Activated naive CD8-positive, alpha-beta T cell (primary cell): ENCODE measurements at regions not wholly inside any gene's neighbourhood (a gene's known extent, or its start where the extent isn't known, plus 50 kb on each side); places are given as distances from the start of the nearest gene placed in this dataset.

ENCODE experiments used
- H3K27ac Mint-ChIP-seq: one replicate; pipeline ENCODE4 v1.8.0; 2021; ENCODE audit warnings: mixed read lengths
- H3K27me3 Mint-ChIP-seq: one replicate; pipeline ENCODE4 v1.8.0; 2021; ENCODE audit warnings: mixed read lengths
- H3K36me3 Mint-ChIP-seq: one replicate; pipeline ENCODE4 v1.8.0; 2021; ENCODE audit warnings: mixed read lengths
- H3K4me1 Mint-ChIP-seq: one replicate; pipeline ENCODE4 v1.8.0; 2021; ENCODE audit warnings: low read depth, mixed read lengths
- H3K4me3 Mint-ChIP-seq: one replicate; pipeline ENCODE4 v1.8.0; 2021; ENCODE audit warnings: mild to moderate bottlenecking, mixed read lengths
- H3K9me3 Mint-ChIP-seq: one replicate; pipeline ENCODE4 v1.8.0; 2021; ENCODE audit warnings: low read depth, mixed read lengths

DNA sequence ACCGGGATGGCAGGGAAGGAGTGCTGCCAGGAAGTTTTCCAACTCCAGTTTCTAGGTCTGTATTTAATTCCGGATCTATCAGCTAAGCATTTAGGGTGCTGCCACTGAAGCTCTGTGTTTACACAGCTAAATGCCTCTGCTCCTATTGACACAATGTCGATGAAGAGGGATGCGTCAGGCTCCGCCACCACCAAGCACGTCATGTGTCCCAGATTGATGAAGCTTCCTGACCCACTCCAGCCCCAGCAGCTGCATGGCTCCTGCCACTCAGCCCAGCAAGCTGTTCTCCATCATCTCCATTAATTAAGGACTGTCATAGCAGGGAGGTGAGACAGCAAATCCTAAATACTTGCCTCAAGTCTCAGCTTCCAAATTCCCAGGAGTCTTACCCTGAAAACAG lies 435.2 kb upstream of the ZNF507 start:
- no peak overlapping the region for H3K27ac Mint-ChIP-seq
- no peak overlapping the region for H3K4me3 Mint-ChIP-seq
- H3K9me3 Mint-ChIP-seq, result no peaks in the 10 kb centered on the region
- no peaks in the 10 kb centered on the region for H3K36me3 Mint-ChIP-seq
- no peaks in the 10 kb centered on the region for H3K4me1 Mint-ChIP-seq
- no peaks in the 10 kb centered on the region for H3K27me3 Mint-ChIP-seq

DNA sequence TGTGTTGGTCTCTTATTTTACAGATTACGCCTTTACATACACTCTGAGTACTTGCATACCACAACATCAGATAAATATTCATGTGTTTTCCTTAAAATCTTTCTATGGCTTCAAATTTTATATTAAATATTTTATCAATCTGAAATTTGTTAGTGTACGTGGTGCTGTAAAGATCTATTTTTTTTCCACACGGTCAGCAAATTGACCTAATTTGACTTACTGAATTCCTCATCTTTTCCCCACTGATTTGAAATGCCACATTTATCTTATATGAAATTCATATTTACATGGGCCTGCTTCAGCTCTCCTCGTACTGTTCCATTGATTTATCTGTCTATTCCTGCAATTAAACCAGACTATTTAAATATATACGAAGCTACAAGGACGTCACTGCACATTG lies 433.8 kb upstream of the ZNF507 start:
- H3K9me3 Mint-ChIP-seq, result no peaks in the 10 kb centered on the region
- no peaks in the 10 kb centered on the region for H3K4me1 Mint-ChIP-seq
- H3K4me3 Mint-ChIP-seq, result no peak overlapping the region
- no peaks in the 10 kb centered on the region for H3K36me3 Mint-ChIP-seq
- no peak overlapping the region for H3K27ac Mint-ChIP-seq
- H3K27me3 Mint-ChIP-seq, result no peaks in the 10 kb centered on the region

GRCh38 chr19:31913103-31913661 lies 432.2 kb upstream of the ZNF507 start:
- no peak overlapping the region for H3K27ac Mint-ChIP-seq
- H3K4me3 Mint-ChIP-seq, result no peak overlapping the region
- no peaks in the 10 kb centered on the region for H3K4me1 Mint-ChIP-seq
- no peaks in the 10 kb centered on the region for H3K9me3 Mint-ChIP-seq
- H3K36me3 Mint-ChIP-seq, result no peaks in the 10 kb centered on the region
- no peaks in the 10 kb centered on the region for H3K27me3 Mint-ChIP-seq

GRCh38 chr19:31930401-31930800 lies 415.0 kb upstream of the ZNF507 start:
- peaks cover 18% of the 10 kb centered on the region for H3K9me3 Mint-ChIP-seq
- no peaks in the 10 kb centered on the region for H3K36me3 Mint-ChIP-seq
- H3K4me3 Mint-ChIP-seq, result no peak overlapping the region
- no peaks in the 10 kb centered on the region for H3K27me3 Mint-ChIP-seq
- no peak overlapping the region for H3K27ac Mint-ChIP-seq
- no peaks in the 10 kb centered on the region for H3K4me1 Mint-ChIP-seq

GRCh38 chr19:31937983-31938382 lies 407.4 kb upstream of the ZNF507 start:
- no peaks in the 10 kb centered on the region for H3K36me3 Mint-ChIP-seq
- H3K27me3 Mint-ChIP-seq, result peaks cover 6% of the 10 kb centered on the region
- no peak overlapping the region for H3K4me3 Mint-ChIP-seq
- H3K27ac Mint-ChIP-seq, result no peak overlapping the region
- H3K9me3 Mint-ChIP-seq, result no peaks in the 10 kb centered on the region
- H3K4me1 Mint-ChIP-seq, result no peaks in the 10 kb centered on the region

DNA sequence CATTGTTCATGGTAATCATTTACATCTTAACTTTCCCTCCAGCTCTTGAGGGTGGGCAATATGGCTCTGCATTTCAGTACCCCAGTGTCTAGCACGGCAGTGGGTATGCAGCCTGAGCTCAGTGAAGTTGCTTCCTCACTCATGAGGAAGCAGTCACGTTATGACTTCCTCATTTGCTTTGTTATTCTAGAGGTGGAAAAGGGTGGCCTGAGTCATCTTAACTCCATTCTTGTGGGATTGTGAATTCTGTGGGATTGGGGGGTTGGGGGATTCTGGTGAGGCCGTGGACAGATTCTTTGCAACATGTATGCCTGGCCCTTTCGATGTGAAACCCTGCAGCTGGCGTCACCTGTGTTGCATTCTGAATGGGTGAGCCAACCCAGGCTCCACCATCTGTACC lies 406.7 kb upstream of the ZNF507 start:
- Mint-ChIP-seq H3K36me3 (no peaks in the 10 kb centered on the region), H3K27ac (no peak overlapping the region), H3K4me3 (no peak overlapping the region), H3K4me1 (no peaks in the 10 kb centered on the region), H3K27me3 (peaks cover 6% of the 10 kb centered on the region), H3K9me3 (no peaks in the 10 kb centered on the region)

- no peak overlapping the region for H3K27ac Mint-ChIP-seq
Measured at GRCh38 chr19:31940396-31940795, 405.0 kb upstream of the ZNF507 start.

DNA sequence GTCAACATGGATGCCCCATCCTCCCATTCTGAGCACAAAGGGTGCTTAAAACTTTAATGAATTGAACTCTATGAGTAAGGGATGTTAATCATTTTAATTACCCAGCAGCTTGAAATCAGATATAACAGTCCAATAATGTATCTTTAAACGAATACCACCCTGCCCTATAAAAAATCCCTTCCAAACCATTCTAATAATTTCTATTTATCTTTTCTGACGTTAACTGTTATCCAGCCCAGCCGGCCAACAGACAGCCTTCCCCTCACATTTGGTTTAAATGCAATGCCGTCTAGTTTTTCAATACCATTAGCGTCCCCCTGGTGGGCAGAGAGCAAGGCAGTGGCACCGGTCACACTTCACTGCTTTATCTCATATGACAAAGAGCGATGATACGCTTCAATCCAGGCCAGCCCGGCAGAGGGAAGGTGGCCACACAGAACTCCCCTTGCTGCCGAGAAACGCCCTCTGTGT lies 402.2 kb upstream of the ZNF507 start:
- Mint-ChIP-seq H3K27me3 (peaks cover 3% of the 10 kb centered on the region), H3K36me3 (no peaks in the 10 kb centered on the region), H3K27ac (no peak overlapping the region), H3K4me3 (no peak overlapping the region), H3K9me3 (no peaks in the 10 kb centered on the region), H3K4me1 (no peaks in the 10 kb centered on the region)

More at GRCh38 chr19:31940396-31940795, 405.0 kb upstream of the ZNF507 start:
- Mint-ChIP-seq H3K36me3 (no peaks in the 10 kb centered on the region), H3K9me3 (no peaks in the 10 kb centered on the region), H3K4me3 (no peak overlapping the region), H3K4me1 (no peaks in the 10 kb centered on the region), H3K27me3 (peaks cover 6% of the 10 kb centered on the region)

DNA sequence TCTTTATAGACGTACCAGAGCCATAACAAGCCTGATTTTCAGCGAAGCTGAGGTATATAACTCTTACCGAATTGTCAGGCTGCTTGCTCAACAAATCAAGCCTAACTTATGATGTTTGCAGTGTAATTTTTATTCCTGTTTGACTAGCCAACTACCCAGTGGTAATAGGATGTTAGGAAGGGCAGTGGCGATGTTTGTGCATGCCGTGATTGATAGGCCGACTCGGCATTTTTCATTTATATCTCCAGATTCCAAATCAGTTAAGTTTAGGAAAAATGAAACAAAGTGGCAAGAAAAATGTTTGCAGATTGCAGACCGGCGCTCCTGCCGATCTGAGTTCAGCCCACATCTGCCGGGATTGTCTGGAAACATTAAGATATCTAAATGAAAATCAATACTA lies 401.6 kb upstream of the ZNF507 start:
- Mint-ChIP-seq H3K27me3 (peaks cover 3% of the 10 kb centered on the region), H3K4me1 (no peaks in the 10 kb centered on the region), H3K9me3 (no peaks in the 10 kb centered on the region), H3K27ac (no peak overlapping the region), H3K36me3 (no peaks in the 10 kb centered on the region), H3K4me3 (no peak overlapping the region)

- Mint-ChIP-seq H3K4me1 (no peaks in the 10 kb centered on the region), H3K36me3 (no peaks in the 10 kb centered on the region), H3K4me3 (no peak overlapping the region), H3K27ac (no peak overlapping the region), H3K27me3 (peaks cover 3% of the 10 kb centered on the region), H3K9me3 (no peaks in the 10 kb centered on the region)
Measured at GRCh38 chr19:31944326-31944725, 401.1 kb upstream of the ZNF507 start.

DNA sequence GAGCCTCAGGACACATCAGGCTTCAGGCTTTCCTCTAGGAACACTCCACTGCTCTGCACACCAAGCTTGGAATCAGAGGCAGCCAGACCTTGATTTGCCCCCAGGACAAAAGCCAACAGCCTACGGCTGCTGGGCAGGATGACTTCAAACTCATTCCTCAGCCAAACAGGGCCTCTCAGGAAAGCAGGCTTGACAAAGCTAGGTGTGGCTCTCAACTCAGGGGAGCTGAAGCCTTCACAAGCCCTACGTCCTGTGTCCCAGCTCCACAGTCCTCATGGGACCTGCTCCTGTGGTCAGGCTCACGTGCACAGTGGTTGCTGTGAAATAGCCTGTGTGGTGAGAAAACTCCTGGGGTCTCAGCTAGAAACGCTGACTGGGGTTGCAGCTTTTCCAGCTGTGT lies 398.9 kb upstream of the ZNF507 start:
- Mint-ChIP-seq H3K36me3 (no peaks in the 10 kb centered on the region), H3K4me1 (no peaks in the 10 kb centered on the region), H3K27ac (no peak overlapping the region), H3K4me3 (no peak overlapping the region), H3K9me3 (no peaks in the 10 kb centered on the region), H3K27me3 (peaks cover 3% of the 10 kb centered on the region)

- Mint-ChIP-seq H3K27ac (no peak overlapping the region), H3K36me3 (no peaks in the 10 kb centered on the region), H3K4me3 (no peak overlapping the region), H3K4me1 (no peaks in the 10 kb centered on the region), H3K9me3 (peaks cover 5% of the 10 kb centered on the region), H3K27me3 (no peaks in the 10 kb centered on the region)
Measured at GRCh38 chr19:31947436-31948115, 397.8 kb upstream of the ZNF507 start.

DNA sequence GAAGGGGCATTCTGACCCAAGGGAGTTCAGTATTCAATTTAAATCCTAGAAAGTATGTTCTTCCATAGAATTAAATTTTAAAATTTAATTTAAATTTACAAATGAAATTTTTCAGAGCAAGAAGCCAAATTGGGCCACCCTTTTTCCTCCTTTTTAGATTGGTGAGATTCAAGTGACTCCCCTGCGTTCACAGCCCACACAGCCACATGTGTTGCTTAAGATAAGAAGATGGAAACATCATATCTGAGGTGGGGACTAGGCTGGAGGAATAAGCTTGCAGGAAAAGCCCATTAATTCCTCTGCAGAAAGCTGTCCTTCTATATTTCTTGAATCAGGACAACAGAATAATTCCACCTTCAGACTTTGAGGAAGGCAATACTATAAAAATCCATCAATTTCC lies 392.7 kb upstream of the ZNF507 start:
- H3K36me3 Mint-ChIP-seq, result no peaks in the 10 kb centered on the region
- H3K9me3 Mint-ChIP-seq, result peaks cover 5% of the 10 kb centered on the region
- H3K27me3 Mint-ChIP-seq, result peaks cover 1% of the 10 kb centered on the region
- H3K4me3 Mint-ChIP-seq, result no peak overlapping the region
- no peaks in the 10 kb centered on the region for H3K4me1 Mint-ChIP-seq
- H3K27ac Mint-ChIP-seq, result no peak overlapping the region

DNA sequence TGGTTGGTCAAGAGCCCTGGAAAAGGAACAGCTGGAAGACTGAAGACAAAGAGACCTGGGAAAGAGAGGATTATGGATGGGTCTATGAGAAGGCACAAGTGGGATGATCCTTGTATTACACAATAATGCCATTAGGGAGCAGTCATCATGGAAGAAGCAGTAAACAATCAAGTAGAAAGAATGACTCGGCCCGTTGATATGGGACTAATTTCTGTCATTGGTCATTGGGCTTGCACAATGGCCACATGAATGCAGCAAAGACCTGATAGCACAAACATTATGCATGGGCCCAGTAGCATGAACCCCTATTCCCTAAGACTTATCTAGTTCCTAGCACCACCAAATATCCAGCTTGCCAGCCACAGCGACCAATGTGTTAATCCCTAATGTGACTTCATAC lies 390.3 kb upstream of the ZNF507 start:
- peaks cover 1% of the 10 kb centered on the region for H3K27me3 Mint-ChIP-seq
- no peak overlapping the region for H3K27ac Mint-ChIP-seq

GRCh38 chr19:31955884-31956283 lies 389.5 kb upstream of the ZNF507 start:
- H3K27me3 Mint-ChIP-seq, result peaks cover 1% of the 10 kb centered on the region
- H3K36me3 Mint-ChIP-seq, result no peaks in the 10 kb centered on the region
- no peak overlapping the region for H3K4me3 Mint-ChIP-seq
- no peak overlapping the region for H3K27ac Mint-ChIP-seq
- H3K9me3 Mint-ChIP-seq, result peaks cover 5% of the 10 kb centered on the region
- H3K4me1 Mint-ChIP-seq, result no peaks in the 10 kb centered on the region

More for the DNA sequence above, 390.3 kb upstream of the ZNF507 start:
- H3K9me3 Mint-ChIP-seq, result peaks cover 5% of the 10 kb centered on the region
- no peak overlapping the region for H3K4me3 Mint-ChIP-seq
- H3K36me3 Mint-ChIP-seq, result no peaks in the 10 kb centered on the region
- H3K4me1 Mint-ChIP-seq, result no peaks in the 10 kb centered on the region
